Glutamatergic neuron (in vitro differentiated cells): ENCODE measurements at regions not wholly inside any gene's neighbourhood (a gene's known extent, or its start where the extent isn't known, plus 50 kb on each side); places are given as distances from the start of the nearest gene placed in this dataset.

ENCODE experiments used
- DNase-seq: peaks from one replicate; pipeline ENCODE4 v3.0.0; 2022
- H3K27ac Mint-ChIP-seq: one replicate; pipeline ENCODE4 v1.8.0; 2020; ENCODE audit warnings: mild to moderate bottlenecking, mixed read lengths, inconsistent platforms; ENCODE audit not compliant: unreplicated experiment
- H3K27me3 Mint-ChIP-seq: one replicate; pipeline ENCODE4 v1.8.0; 2020; ENCODE audit warnings: mild to moderate bottlenecking, moderate library complexity, mixed read lengths, inconsistent platforms; ENCODE audit not compliant: unreplicated experiment
- H3K36me3 Mint-ChIP-seq: one replicate; pipeline ENCODE4 v1.8.0; 2020; ENCODE audit warnings: mild to moderate bottlenecking, mixed read lengths, inconsistent platforms; ENCODE audit not compliant: unreplicated experiment
- H3K4me1 Mint-ChIP-seq: one replicate; pipeline ENCODE4 v1.8.0; 2020; ENCODE audit warnings: mild to moderate bottlenecking, low read depth, mixed read lengths, inconsistent platforms; ENCODE audit not compliant: unreplicated experiment
- H3K4me3 Mint-ChIP-seq: one replicate; pipeline ENCODE4 v1.8.0; 2020; ENCODE audit warnings: mild to moderate bottlenecking, mixed read lengths, inconsistent platforms; ENCODE audit not compliant: unreplicated experiment
- H3K9me3 Mint-ChIP-seq: one replicate; pipeline ENCODE4 v1.8.0; 2020; ENCODE audit warnings: mild to moderate bottlenecking, moderate library complexity, mixed read lengths, inconsistent platforms; ENCODE audit not compliant: unreplicated experiment
- TF ChIP-seq, protein P1 (sequence below): fragments of 200-600 bp; sonication (generic); IDR thresholded peaks from one replicate; pipeline ENCODE4 v1.5.0; 2021; ENCODE audit not compliant: partially characterized antibody, unreplicated experiment

DNA sequence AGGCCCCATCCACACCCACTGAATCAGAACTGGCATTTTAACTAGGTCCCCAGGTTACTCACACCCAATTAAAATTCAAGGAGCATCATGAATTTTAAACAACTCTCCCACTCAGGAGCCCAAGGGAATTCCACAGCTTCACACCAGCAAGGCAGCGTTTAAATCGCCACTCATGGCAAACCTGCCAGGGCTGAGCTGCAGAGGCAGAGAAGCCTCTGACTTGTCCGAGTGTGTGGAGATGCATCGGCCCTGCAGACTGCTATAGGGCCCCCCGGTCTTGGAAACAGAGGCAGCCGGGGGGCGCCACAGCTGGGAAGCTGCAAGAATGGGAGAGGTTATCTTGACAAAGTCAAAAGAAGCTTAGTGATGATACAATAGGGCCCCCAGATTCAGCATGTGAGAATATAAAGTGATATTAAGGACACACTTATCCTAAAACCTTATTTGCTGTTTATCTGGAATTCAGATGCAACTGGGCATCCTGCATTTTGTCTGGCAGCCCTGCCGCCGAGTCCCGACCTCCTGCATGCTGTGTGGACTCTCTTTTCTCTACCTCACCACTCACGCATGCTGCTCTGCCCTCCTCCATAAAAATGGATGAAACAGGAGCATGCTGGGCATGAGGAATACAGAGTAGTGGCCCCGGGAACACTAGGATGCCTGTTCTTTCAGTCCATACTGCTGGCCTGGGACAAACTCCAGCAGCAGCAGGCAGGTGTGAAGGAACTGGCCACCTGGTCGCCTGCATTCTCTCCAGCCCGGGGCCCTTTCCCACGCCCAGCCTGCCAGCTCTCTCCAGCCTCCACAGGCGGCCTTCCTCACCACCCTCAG is 126.1 kb downstream of the PXDC1 start:
- Mint-ChIP-seq H3K27me3 (peaks cover 4% of the 10 kb centered on the region), H3K27ac (peak overlapping the region; percentile 15), H3K4me1 (peaks cover 37% of the 10 kb centered on the region), H3K9me3 (peaks cover 1% of the 10 kb centered on the region), H3K36me3 (peaks cover 7% of the 10 kb centered on the region), H3K4me3 (no peak overlapping the region)
- DNase-seq: peak; percentile 38
- TF ChIP-seq, protein P1, sequence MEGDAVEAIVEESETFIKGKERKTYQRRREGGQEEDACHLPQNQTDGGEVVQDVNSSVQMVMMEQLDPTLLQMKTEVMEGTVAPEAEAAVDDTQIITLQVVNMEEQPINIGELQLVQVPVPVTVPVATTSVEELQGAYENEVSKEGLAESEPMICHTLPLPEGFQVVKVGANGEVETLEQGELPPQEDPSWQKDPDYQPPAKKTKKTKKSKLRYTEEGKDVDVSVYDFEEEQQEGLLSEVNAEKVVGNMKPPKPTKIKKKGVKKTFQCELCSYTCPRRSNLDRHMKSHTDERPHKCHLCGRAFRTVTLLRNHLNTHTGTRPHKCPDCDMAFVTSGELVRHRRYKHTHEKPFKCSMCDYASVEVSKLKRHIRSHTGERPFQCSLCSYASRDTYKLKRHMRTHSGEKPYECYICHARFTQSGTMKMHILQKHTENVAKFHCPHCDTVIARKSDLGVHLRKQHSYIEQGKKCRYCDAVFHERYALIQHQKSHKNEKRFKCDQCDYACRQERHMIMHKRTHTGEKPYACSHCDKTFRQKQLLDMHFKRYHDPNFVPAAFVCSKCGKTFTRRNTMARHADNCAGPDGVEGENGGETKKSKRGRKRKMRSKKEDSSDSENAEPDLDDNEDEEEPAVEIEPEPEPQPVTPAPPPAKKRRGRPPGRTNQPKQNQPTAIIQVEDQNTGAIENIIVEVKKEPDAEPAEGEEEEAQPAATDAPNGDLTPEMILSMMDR: no peak

DNA sequence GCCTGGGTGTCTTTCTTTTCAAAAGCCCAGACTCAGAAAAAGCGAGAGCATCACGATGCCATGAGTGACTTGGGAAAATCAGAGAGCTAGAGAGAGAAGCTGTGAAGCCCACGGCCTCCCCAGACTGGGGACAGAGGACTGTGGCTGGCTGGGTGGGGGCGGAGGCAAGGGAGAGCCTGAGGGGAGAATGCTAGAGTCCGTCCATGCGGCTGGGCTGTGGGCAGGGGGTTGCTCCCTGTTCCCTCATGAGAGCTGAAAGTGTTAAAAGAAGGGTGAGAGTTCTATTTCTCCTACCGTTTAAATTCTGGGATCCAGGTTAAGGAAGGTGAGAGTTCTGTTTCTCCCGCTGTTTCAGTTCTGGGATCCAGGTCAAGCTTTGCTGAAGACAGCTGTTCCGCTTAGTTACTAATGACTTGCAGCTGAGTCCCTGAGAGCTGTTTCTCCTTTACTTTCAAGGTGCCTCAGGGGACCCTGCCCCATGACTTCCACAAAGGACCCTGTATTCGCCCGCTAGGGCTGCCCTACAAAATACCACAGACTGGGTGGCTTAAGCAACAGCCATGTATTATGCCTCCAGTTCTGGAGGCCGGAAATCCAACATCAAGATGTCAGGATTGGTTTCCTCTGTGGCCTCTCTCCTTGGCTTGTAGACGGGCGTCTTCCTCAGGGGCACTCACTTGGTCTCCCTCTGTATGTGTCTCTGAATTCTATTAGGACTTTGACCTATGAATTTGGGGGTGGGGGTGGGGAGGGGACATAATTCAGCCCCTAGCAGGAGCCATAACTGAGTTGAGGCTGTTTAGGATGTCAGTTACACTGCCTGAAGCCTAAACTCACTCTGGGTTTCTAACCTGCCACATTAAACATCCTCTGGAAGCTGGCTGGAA is 127.0 kb downstream of the PXDC1 start:
- peak overlapping the region; percentile 55 for H3K27ac Mint-ChIP-seq
- peaks cover 37% of the 10 kb centered on the region for H3K4me1 Mint-ChIP-seq
- H3K9me3 Mint-ChIP-seq: peaks cover 3% of the 10 kb centered on the region
- no peak for DNase-seq
- peaks cover 5% of the 10 kb centered on the region for H3K27me3 Mint-ChIP-seq
- H3K36me3 Mint-ChIP-seq: peaks cover 7% of the 10 kb centered on the region
- H3K4me3 Mint-ChIP-seq: peak overlapping the region; percentile 30
- TF ChIP-seq, protein P1: no peak

DNA sequence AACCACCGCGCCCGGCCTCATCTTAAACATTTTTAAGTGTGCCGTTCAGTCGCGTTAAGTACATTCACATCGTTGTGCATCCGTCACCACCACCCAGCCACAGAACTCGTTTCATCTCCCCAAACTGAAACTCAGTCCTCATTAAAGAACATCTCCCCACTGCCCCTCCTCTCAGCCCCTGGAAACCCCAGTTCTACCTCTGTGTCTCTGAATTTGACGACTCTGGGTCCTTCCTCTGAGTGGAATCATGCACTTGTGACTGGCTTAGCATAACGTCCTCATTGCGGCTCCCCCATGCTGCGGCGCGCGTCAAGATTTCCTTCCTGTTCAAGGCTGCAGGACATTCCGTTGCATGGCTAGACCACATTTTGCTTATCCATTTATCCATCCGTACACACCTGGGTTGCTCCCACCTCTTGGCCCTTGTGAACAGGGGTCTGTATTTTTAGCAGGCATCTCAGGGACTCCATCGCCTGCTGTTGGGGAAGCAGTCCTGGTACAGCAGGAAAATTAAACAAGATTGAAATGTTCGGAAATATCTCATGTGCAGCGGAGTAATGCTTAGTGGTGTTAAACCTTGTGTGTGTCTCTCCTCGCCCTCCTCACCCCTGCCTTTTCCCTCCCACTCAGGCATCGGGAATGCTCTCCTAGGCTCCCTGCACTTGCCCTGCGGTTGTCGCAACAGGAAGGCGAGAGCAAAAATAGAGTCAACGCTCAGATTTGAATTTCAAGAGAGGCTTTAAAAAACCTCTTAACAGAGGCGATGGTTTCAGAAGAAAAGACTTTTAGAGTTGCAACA is 127.9 kb downstream of the PXDC1 start:
- TF ChIP-seq, protein P1: no peak
- Mint-ChIP-seq H3K27me3 (peaks cover 5% of the 10 kb centered on the region), H3K9me3 (peaks cover 3% of the 10 kb centered on the region), H3K4me1 (peaks cover 37% of the 10 kb centered on the region), H3K36me3 (peaks cover 7% of the 10 kb centered on the region), H3K27ac (peak overlapping the region; percentile 55), H3K4me3 (peak overlapping the region; percentile 30)
- DNase-seq: no peak

DNA sequence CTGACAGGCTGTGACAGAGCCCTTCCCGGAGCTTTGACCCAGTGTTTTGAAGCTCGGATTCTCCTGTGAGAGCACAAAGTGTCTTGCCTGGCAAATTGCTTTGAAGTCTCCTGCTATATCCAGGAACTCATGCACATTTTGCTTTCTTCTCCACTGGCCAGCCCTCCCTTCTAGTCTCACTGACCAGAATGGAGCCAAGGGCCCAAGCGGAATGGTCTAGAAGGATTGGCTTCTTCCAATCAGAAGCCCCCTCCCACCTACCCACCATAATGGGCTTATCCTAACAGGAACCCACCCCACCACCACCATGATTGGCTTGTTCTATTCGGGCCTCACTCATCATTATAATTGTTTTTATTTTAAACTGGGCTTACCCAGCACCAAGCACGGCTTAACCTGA is 130.1 kb downstream of the PXDC1 start:
- Mint-ChIP-seq H3K27me3 (peaks cover 5% of the 10 kb centered on the region), H3K4me3 (no peak overlapping the region), H3K36me3 (peaks cover 7% of the 10 kb centered on the region), H3K9me3 (peaks cover 3% of the 10 kb centered on the region), H3K4me1 (peaks cover 25% of the 10 kb centered on the region), H3K27ac (no peak overlapping the region)
- DNase-seq: no peak
- TF ChIP-seq, protein P1: no peak
